EH (cell line): ENCODE measurements at regions not wholly inside any gene's neighbourhood (a gene's known extent, or its start where the extent isn't known, plus 50 kb on each side); places are given as distances from the start of the nearest gene placed in this dataset.
A peak's percentile ranks its signal among the peaks of the same experiment; 100 is the strongest.
"Not testable (repeated sequence)": the region's sequence is repeated elsewhere in the genome, so short reads cannot be mapped to it uniquely, and the experiment has no call there.

ENCODE experiments used
- DNase-seq: peaks from one replicate; pipeline ENCODE4 v3.0.0-alpha.2; 2015; ENCODE audit warnings: low read depth

GRCh38 chr4:114287079-114287696, 307.7 kb upstream of the ARSJ start:
- DNase-seq: no peak

GRCh38 chr4:114296126-114296525, 302.5 kb upstream of the UGT8 start:
- no peak for DNase-seq

- peak; percentile 42 for DNase-seq
These were observed 296.1 kb upstream of the UGT8 start for GRCh38 chr4:114302472-114302871.

- DNase-seq: no peak
These were observed 294.6 kb upstream of the UGT8 start for GRCh38 chr4:114304046-114304445.

GRCh38 chr4:114304567-114304966, 294.0 kb upstream of the UGT8 start:
- no peak for DNase-seq

GRCh38 chr4:114306946-114307345, 291.7 kb upstream of the UGT8 start:
- no peak for DNase-seq

- DNase-seq: no peak
These were observed 288.2 kb upstream of the UGT8 start for GRCh38 chr4:114310296-114310925.

GRCh38 chr4:114311787-114312186, 286.8 kb upstream of the UGT8 start:
- DNase-seq: no peak

- DNase-seq: no peak
These were observed 286.3 kb upstream of the UGT8 start for GRCh38 chr4:114312338-114312737.

- no peak for DNase-seq
These were observed 281.8 kb upstream of the UGT8 start for GRCh38 chr4:114316789-114317188.

GRCh38 chr4:114317564-114317963, 281.0 kb upstream of the UGT8 start:
- DNase-seq: no peak

- DNase-seq: peak; percentile 47
These were observed 280.3 kb upstream of the UGT8 start for GRCh38 chr4:114318309-114318708.

GRCh38 chr4:114320126-114320525, 278.5 kb upstream of the UGT8 start:
- DNase-seq: peak; percentile 17

GRCh38 chr4:114321366-114321765, 277.2 kb upstream of the UGT8 start:
- no peak for DNase-seq

- DNase-seq: no peak
These were observed 274.8 kb upstream of the UGT8 start for GRCh38 chr4:114323841-114324240.

- no peak for DNase-seq
These were observed 272.2 kb upstream of the UGT8 start for GRCh38 chr4:114326358-114326757.

GRCh38 chr4:114332119-114332518, 266.5 kb upstream of the UGT8 start:
- no peak for DNase-seq

GRCh38 chr4:114334363-114334762, 264.2 kb upstream of the UGT8 start:
- not testable (repeated sequence) for DNase-seq

- DNase-seq: peak; percentile 56
These were observed 263.7 kb upstream of the UGT8 start for GRCh38 chr4:114334884-114335330.

- no peak for DNase-seq
These were observed 263.3 kb upstream of the UGT8 start for GRCh38 chr4:114335339-114335738.

GRCh38 chr4:114343015-114343414, 255.6 kb upstream of the UGT8 start:
- peak; percentile 17 for DNase-seq

- peak; percentile 66 for DNase-seq
These were observed 248.9 kb upstream of the UGT8 start for GRCh38 chr4:114349543-114350175.

GRCh38 chr4:114358901-114359300, 239.7 kb upstream of the UGT8 start:
- no peak for DNase-seq
